HG02642 (cell line): ENCODE measurements at regions not wholly inside any gene's neighbourhood (a gene's known extent, or its start where the extent isn't known, plus 50 kb on each side); places are given as distances from the start of the nearest gene placed in this dataset.

Source experiments
- ATAC-seq: cut with Tn5 transposase; IDR thresholded peaks from one replicate; pipeline ENCODE4 v1.9.1; 2021; ENCODE audit warnings: mild to moderate bottlenecking; ENCODE audit not compliant: unreplicated experiment, poor library complexity

- ATAC-seq = no peak
Measured at GRCh38 chr9:79155308-79155707, 416.5 kb upstream of the TLE4 start.

GRCh38 chr9:79163544-79163943 is 408.2 kb upstream of the TLE4 start:
- no peak for ATAC-seq

- no peak for ATAC-seq
Measured at GRCh38 chr9:79164406-79164805, 407.4 kb upstream of the TLE4 start.

- no peak for ATAC-seq
Measured at GRCh38 chr9:79165020-79165780, 406.6 kb upstream of the TLE4 start.

GRCh38 chr9:79166005-79166404 is 405.8 kb upstream of the TLE4 start:
- no peak for ATAC-seq

- no peak for ATAC-seq
Measured at GRCh38 chr9:79170643-79171042, 401.1 kb upstream of the TLE4 start.

GRCh38 chr9:79173932-79174331 is 397.8 kb upstream of the TLE4 start:
- ATAC-seq = no peak

- no peak for ATAC-seq
Measured at GRCh38 chr9:79176014-79176697, 395.6 kb upstream of the TLE4 start.

GRCh38 chr9:79184831-79185230 is 386.9 kb upstream of the TLE4 start:
- no peak for ATAC-seq

GRCh38 chr9:79185866-79186265 is 385.9 kb upstream of the TLE4 start:
- no peak for ATAC-seq

GRCh38 chr9:79189511-79189924 is 382.2 kb upstream of the TLE4 start:
- ATAC-seq = no peak

GRCh38 chr9:79193001-79193400 is 378.8 kb upstream of the TLE4 start:
- no peak for ATAC-seq

GRCh38 chr9:79193501-79194223 is 378.1 kb upstream of the TLE4 start:
- no peak for ATAC-seq

- ATAC-seq = no peak
Measured at GRCh38 chr9:79195879-79196278, 375.9 kb upstream of the TLE4 start.

- ATAC-seq = no peak
Measured at GRCh38 chr9:79196606-79197005, 375.2 kb upstream of the TLE4 start.

GRCh38 chr9:79200336-79200735 is 371.4 kb upstream of the TLE4 start:
- no peak for ATAC-seq

GRCh38 chr9:79201636-79202035 is 370.1 kb upstream of the TLE4 start:
- ATAC-seq = no peak

GRCh38 chr9:79208791-79209396 is 362.9 kb upstream of the TLE4 start:
- no peak for ATAC-seq

- ATAC-seq = no peak
Measured at GRCh38 chr9:79210541-79211243, 361.1 kb upstream of the TLE4 start.

- no peak for ATAC-seq
Measured at GRCh38 chr9:79213417-79214125, 358.2 kb upstream of the TLE4 start.
